K562 (cell line): ENCODE measurements at regions not wholly inside any gene's neighbourhood (a gene's known extent, or its start where the extent isn't known, plus 50 kb on each side); places are given as distances from the start of the nearest gene placed in this dataset.

Source experiments
- EZH2 ChIP-seq: IDR thresholded peaks from 2 replicates; pipeline ENCODE4 v1.6.1; 2012; ENCODE audit warnings: low read depth, mild to moderate bottlenecking, inconsistent platforms, low read length, borderline replicate concordance
- GTF2F1 ChIP-seq: IDR thresholded peaks from 2 replicates; pipeline ENCODE4 v1.6.1; 2011; ENCODE audit warnings: low read depth, low read length, improper control_type of control experiment
- ILF3 ChIP-seq: fragments of 450-650 bp; IDR thresholded peaks from 2 replicates; pipeline ENCODE4 v1.6.1; 2018; ENCODE audit warnings: antibody characterized with exemption, mild to moderate bottlenecking, moderate library complexity, borderline replicate concordance
- MXI1 ChIP-seq: IDR thresholded peaks from 2 replicates; pipeline ENCODE4 v1.6.1; 2011; ENCODE audit warnings: low read depth, mild to moderate bottlenecking, improper control_type of control experiment, low read length
- NCOA2 ChIP-seq, 2 experiments: fragments of 450-650 bp; IDR thresholded peaks; 2 replicates each; pipeline ENCODE4 v1.6.1; 2018; ENCODE audit warnings: mild to moderate bottlenecking in 2 of 2, moderate library complexity in 1 of 2; ENCODE audit not compliant: partially characterized antibody in 2 of 2
- NFIC ChIP-seq: fragments of 450-650 bp; IDR thresholded peaks from 2 replicates; pipeline ENCODE4 v1.6.1; 2017; ENCODE audit warnings: mild to moderate bottlenecking, inconsistent platforms
- TAF15 ChIP-seq: fragments of 200-400 bp; formaldehyde crosslinking; IDR thresholded peaks from 2 replicates; pipeline ENCODE4 v1.6.1; 2017; ENCODE audit warnings: mild to moderate bottlenecking, low read depth, low read length, moderate library complexity
- ZBTB7A ChIP-seq: IDR thresholded peaks from 2 replicates; pipeline ENCODE4 v1.6.1; 2011; ENCODE audit warnings: low read depth, mild to moderate bottlenecking, low read length, moderate library complexity, borderline replicate concordance; ENCODE audit not compliant: control insufficient read depth
- ZFP36 ChIP-seq: fragments of 150-350 bp; IDR thresholded peaks from 2 replicates; pipeline ENCODE4 v1.6.1; 2018; ENCODE audit warnings: low read length, low read depth; ENCODE audit not compliant: partially characterized antibody
- TF ChIP-seq, protein P1 (sequence below), 3 experiments: IDR thresholded peaks in 2 of 3; conservative IDR thresholded peaks in 1 of 3; 2 replicates each; pipeline ENCODE4 v1.5.1; 2011 to 2012; ENCODE audit warnings: low read length in 3 of 3, mild to moderate bottlenecking in 3 of 3, control low read depth in 2 of 3, improper control_type of control experiment in 1 of 3, inconsistent platforms in 1 of 3, low read depth in 1 of 3, mixed read lengths in 1 of 3, moderate library complexity in 1 of 3; ENCODE audit not compliant: insufficient read depth in 2 of 3

GRCh38 chr5:129356846-129357245 is 103.3 kb upstream of the ADAMTS19 start:
- TF ChIP-seq, protein P1, sequence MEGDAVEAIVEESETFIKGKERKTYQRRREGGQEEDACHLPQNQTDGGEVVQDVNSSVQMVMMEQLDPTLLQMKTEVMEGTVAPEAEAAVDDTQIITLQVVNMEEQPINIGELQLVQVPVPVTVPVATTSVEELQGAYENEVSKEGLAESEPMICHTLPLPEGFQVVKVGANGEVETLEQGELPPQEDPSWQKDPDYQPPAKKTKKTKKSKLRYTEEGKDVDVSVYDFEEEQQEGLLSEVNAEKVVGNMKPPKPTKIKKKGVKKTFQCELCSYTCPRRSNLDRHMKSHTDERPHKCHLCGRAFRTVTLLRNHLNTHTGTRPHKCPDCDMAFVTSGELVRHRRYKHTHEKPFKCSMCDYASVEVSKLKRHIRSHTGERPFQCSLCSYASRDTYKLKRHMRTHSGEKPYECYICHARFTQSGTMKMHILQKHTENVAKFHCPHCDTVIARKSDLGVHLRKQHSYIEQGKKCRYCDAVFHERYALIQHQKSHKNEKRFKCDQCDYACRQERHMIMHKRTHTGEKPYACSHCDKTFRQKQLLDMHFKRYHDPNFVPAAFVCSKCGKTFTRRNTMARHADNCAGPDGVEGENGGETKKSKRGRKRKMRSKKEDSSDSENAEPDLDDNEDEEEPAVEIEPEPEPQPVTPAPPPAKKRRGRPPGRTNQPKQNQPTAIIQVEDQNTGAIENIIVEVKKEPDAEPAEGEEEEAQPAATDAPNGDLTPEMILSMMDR (IDR thresholded peaks at IDR 0.05 in 2 of 3, conservative IDR thresholded peaks at IDR 0.05 in 1 of 3; ENCODE audit: insufficient read depth in 2 of 3, low read depth in 1 of 3, low read length in 3 of 3) = no peak
- TF ChIP-seq GTF2F1 = no peak
- TF ChIP-seq ZFP36 = no peak
- TF ChIP-seq NCOA2 (IDR thresholded peaks at IDR 0.05; ENCODE audit: partially characterized antibody in 2 of 2) = no peak
- TF ChIP-seq ILF3 = no peak
- no peak for TF ChIP-seq NFIC
- no peak for TF ChIP-seq TAF15
- TF ChIP-seq EZH2 = no peak
- TF ChIP-seq ZBTB7A = no peak
- no peak for TF ChIP-seq MXI1
